GM18498 (cell line): ENCODE measurements at regions not wholly inside any gene's neighbourhood (a gene's known extent, or its start where the extent isn't known, plus 50 kb on each side); places are given as distances from the start of the nearest gene placed in this dataset.

ENCODE experiments used
- ATAC-seq: cut with Tn5 transposase; IDR thresholded peaks from one replicate; pipeline ENCODE4 v1.9.1; 2021; ENCODE audit warnings: mild to moderate bottlenecking, moderate library complexity; ENCODE audit not compliant: unreplicated experiment

GRCh38 chr3:22296601-22297000 is 545.6 kb upstream of the ZNF385D start:
- no peak for ATAC-seq

GRCh38 chr3:22297436-22297835 is 546.4 kb upstream of the ZNF385D start:
- no peak for ATAC-seq

- no peak for ATAC-seq
Observed at GRCh38 chr3:22306454-22306853, 555.4 kb upstream of the ZNF385D start.

- ATAC-seq, result no peak
Observed at GRCh38 chr3:22308871-22309270, 557.9 kb upstream of the ZNF385D start.

GRCh38 chr3:22315925-22316324 is 564.9 kb upstream of the ZNF385D start:
- ATAC-seq, result no peak

GRCh38 chr3:22318325-22318724 is 567.3 kb upstream of the ZNF385D start:
- ATAC-seq, result no peak

- ATAC-seq, result no peak
Observed at GRCh38 chr3:22319446-22319845, 568.4 kb upstream of the ZNF385D start.

GRCh38 chr3:22322861-22323260 is 571.9 kb upstream of the ZNF385D start:
- ATAC-seq, result no peak

GRCh38 chr3:22326305-22326704 is 575.3 kb upstream of the ZNF385D start:
- no peak for ATAC-seq

GRCh38 chr3:22334996-22335395 is 584.0 kb upstream of the ZNF385D start:
- no peak for ATAC-seq

- no peak for ATAC-seq
Observed at GRCh38 chr3:22349215-22349851, 598.3 kb upstream of the ZNF385D start.

- no peak for ATAC-seq
Observed at GRCh38 chr3:22351806-22352205, 600.8 kb upstream of the ZNF385D start.

- no peak for ATAC-seq
Observed at GRCh38 chr3:22353126-22353525, 602.1 kb upstream of the ZNF385D start.

GRCh38 chr3:22358334-22358733 is 607.3 kb upstream of the ZNF385D start:
- ATAC-seq, result no peak

- no peak for ATAC-seq
Observed at GRCh38 chr3:22360164-22360563, 609.2 kb upstream of the ZNF385D start.

GRCh38 chr3:22360970-22361369 is 610.0 kb upstream of the ZNF385D start:
- no peak for ATAC-seq

GRCh38 chr3:22361521-22361920 is 610.5 kb upstream of the ZNF385D start:
- no peak for ATAC-seq

GRCh38 chr3:22364851-22365250 is 613.8 kb upstream of the ZNF385D start:
- ATAC-seq, result no peak

GRCh38 chr3:22366781-22367180 is 615.8 kb upstream of the ZNF385D start:
- no peak for ATAC-seq

GRCh38 chr3:22371036-22371435 is 620.0 kb upstream of the ZNF385D start:
- ATAC-seq, result no peak

GRCh38 chr3:22371607-22372291 is 620.7 kb upstream of the ZNF385D start:
- ATAC-seq, result no peak

GRCh38 chr3:22372292-22373062 is 621.5 kb upstream of the ZNF385D start:
- no peak for ATAC-seq
